B cell (primary cell): ENCODE measurements at regions not wholly inside any gene's neighbourhood (a gene's known extent, or its start where the extent isn't known, plus 50 kb on each side); places are given as distances from the start of the nearest gene placed in this dataset.

Source experiments
- ATAC-seq: fragments of 200-7000 bp; cut with Tn5 transposase; one replicate; pipeline ENCODE4 v1.10.0; 2021; ENCODE audit warnings: low read depth, mild to moderate bottlenecking, moderate number of reproducible peaks, moderate library complexity
- CTCF ChIA-PET: fragments of 350-600 bp; sonication (Branson Sonifier 250); formaldehyde crosslinking; loops from one replicate; lab custom pipeline; 2021; ENCODE audit warnings: antibody characterized with exemption, inconsistent platforms; lab: Charles Lee
- POLR2A ChIA-PET: fragments of 350-600 bp; sonication (Branson Sonifier 250); formaldehyde crosslinking; loops from one replicate; lab custom pipeline; 2021; ENCODE audit warnings: antibody characterized with exemption; lab: Charles Lee
- DNase-seq: peaks from one replicate; pipeline ENCODE4 v3.0.0; 2013
- H2AFZ ChIP-seq: 2 replicates; pipeline ENCODE4 v1.6.1; 2012; ENCODE audit warnings: mild to moderate bottlenecking, low read depth, low read length; ENCODE audit not compliant: insufficient read depth, poor library complexity, severe bottlenecking
- H3K27ac ChIP-seq, 2 donors: 1 replicate in 1 of 2; 2 replicates in 1 of 2; pipeline ENCODE4 v1.5.1; 2012 to 2013; ENCODE audit warnings: low read length in 2 of 2, mild to moderate bottlenecking in 2 of 2, moderate library complexity in 1 of 2
- H3K27me3 ChIP-seq, 4 experiments: fragments of 200-600 bp in 1 of 4; sonication (generic) in 1 of 4; replicated peaks in 1 of 4; 1 replicate in 2 of 4; 2 replicates in 2 of 4; pipeline versions ENCODE4 v1.6.1 to v1.7.0; 2013 to 2016; ENCODE audit warnings: low read length in 3 of 4, mild to moderate bottlenecking in 2 of 4, mixed read lengths in 1 of 4, moderate library complexity in 1 of 4; ENCODE audit not compliant: insufficient read depth in 4 of 4, control insufficient read depth in 3 of 4; ENCODE audit errors: control extremely low read depth in 1 of 4
- H3K36me3 ChIP-seq, 2 experiments: replicated peaks in 1 of 2; 1 replicate in 1 of 2; 2 replicates in 1 of 2; pipeline versions ENCODE4 v1.6.1 to v1.7.1; 2013; ENCODE audit warnings: low read length in 1 of 2; ENCODE audit not compliant: insufficient read depth in 2 of 2, control insufficient read depth in 1 of 2; ENCODE audit errors: control extremely low read depth in 1 of 2, extremely low read depth in 1 of 2
- H3K4me1 ChIP-seq, 2 donors: fragments of 200-600 bp in 1 of 2; sonication (generic) in 1 of 2; 1 replicate in 1 of 2; 2 replicates in 1 of 2; pipeline versions ENCODE4 v1.5.1 to v1.6.1; 2013 to 2017; ENCODE audit warnings: low read length in 2 of 2; ENCODE audit not compliant: control insufficient read depth in 2 of 2, insufficient read depth in 2 of 2
- H3K4me2 ChIP-seq: replicated peaks from 2 replicates; pipeline ENCODE3; 2012; ENCODE audit warnings: mild to moderate bottlenecking, low read depth, low read length; ENCODE audit not compliant: poor library complexity, severe bottlenecking
- H3K4me3 ChIP-seq, 5 experiments: fragments of 200-600 bp in 1 of 5; sonication (generic) in 1 of 5; 1 replicate in 3 of 5; 2 replicates in 2 of 5; pipeline versions ENCODE4 v1.5.1 to v1.7.0; 2011 to 2016; ENCODE audit warnings: low read length in 4 of 5, mild to moderate bottlenecking in 4 of 5, low read depth in 2 of 5, control low read depth in 1 of 5, moderate library complexity in 1 of 5; ENCODE audit not compliant: insufficient read depth in 1 of 5; ENCODE audit errors: control extremely low read depth in 1 of 5, extremely low read depth in 1 of 5
- H3K79me2 ChIP-seq: fragments of 200-600 bp; sonication (generic); one replicate; pipeline ENCODE4 v1.6.0; 2016; ENCODE audit warnings: low read length; ENCODE audit not compliant: control insufficient read depth, insufficient read depth
- H3K9ac ChIP-seq: fragments of 200-600 bp; sonication (generic); 2 replicates; pipeline ENCODE4 v1.6.1; 2017; ENCODE audit warnings: mild to moderate bottlenecking, low read length, moderate library complexity
- H3K9me3 ChIP-seq, 3 donors: one replicate each; pipeline versions ENCODE4 v1.6.1 to v1.7.1; 2013; ENCODE audit warnings: low read length in 2 of 3; ENCODE audit not compliant: control insufficient read depth in 2 of 3, insufficient read depth in 1 of 3; ENCODE audit errors: control extremely low read depth in 1 of 3
- H4K20me1 ChIP-seq: 2 replicates; pipeline ENCODE4 v1.6.0; 2012; ENCODE audit warnings: mild to moderate bottlenecking, low read length; ENCODE audit not compliant: insufficient read depth, control insufficient read depth, poor library complexity, severe bottlenecking
- H3K27ac Mint-ChIP-seq: one replicate; pipeline ENCODE4 v1.8.0; 2021; ENCODE audit warnings: mixed read lengths
- H3K27me3 Mint-ChIP-seq: one replicate; pipeline ENCODE4 v1.8.0; 2021; ENCODE audit warnings: mixed read lengths
- H3K4me1 Mint-ChIP-seq: one replicate; pipeline ENCODE4 v1.8.0; 2021; ENCODE audit warnings: mixed read lengths
- H3K4me3 Mint-ChIP-seq: one replicate; pipeline ENCODE4 v1.8.0; 2021; ENCODE audit warnings: mixed read lengths
- H3K9me3 Mint-ChIP-seq: one replicate; pipeline ENCODE4 v1.8.0; 2022; ENCODE audit warnings: mixed read lengths; ENCODE audit not compliant: insufficient read depth
- CTCF ChIP-seq: fragments of 200-600 bp; IDR thresholded peaks from one replicate; pipeline ENCODE4 v1.8.0; 2022; ENCODE audit warnings: antibody characterized with exemption, mild to moderate bottlenecking
- EZH2 ChIP-seq: IDR thresholded peaks from 2 replicates; pipeline ENCODE4 v1.6.1; 2012; ENCODE audit warnings: borderline replicate concordance, low read depth, mild to moderate bottlenecking, moderate library complexity, low read length; ENCODE audit not compliant: insufficient read depth, poor library complexity, severe bottlenecking
- intact Hi-C: fragments of 100-400 bp; cut with micrococcal nuclease; formaldehyde crosslinking; loops from one replicate; pipeline ENCODE4 v1.10.0; 2022

DNA sequence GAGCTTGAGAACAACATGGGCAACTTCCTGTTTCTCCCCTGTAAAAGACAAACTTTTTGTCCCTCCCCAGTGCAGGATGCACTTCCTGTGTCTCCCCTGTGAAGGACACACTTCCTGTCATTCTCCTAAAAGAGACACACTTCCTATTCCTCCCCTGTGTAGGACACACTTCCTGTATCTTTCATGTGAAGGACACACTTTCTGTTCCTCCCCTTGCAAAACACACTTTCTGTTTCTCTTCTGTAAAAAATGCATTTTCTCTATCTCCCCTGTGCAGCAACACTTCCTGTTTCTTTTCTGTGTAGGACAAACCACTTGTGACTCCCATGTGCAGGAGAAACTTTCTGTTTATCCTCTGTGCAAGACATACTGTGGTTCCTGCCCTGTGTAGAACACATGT, 488.6 kb upstream of the USP9Y start:
- Mint-ChIP-seq H3K4me3 (no peak overlapping the region), H3K4me1 (peaks cover 44% of the 10 kb centered on the region)
- CTCF ChIA-PET, result no interaction called here

GRCh38 chrY:12215564-12216022, 485.4 kb upstream of the USP9Y start:
- DNase-seq (no peak), ATAC-seq (no peak)
- no peak overlapping the region for H3K4me3 ChIP-seq
- no peaks in the 10 kb centered on the region for H3K79me2 ChIP-seq
- no peaks in the 10 kb centered on the region for H3K36me3 ChIP-seq
- POLR2A ChIA-PET, result no interaction called here
- peak overlapping the region; percentile 3 for H3K4me3 Mint-ChIP-seq
- no peak overlapping the region for H3K27ac Mint-ChIP-seq
- no peak overlapping the region for H3K4me2 ChIP-seq
- no peaks in the 10 kb centered on the region for H3K27me3 Mint-ChIP-seq
- no peak overlapping the region for H3K27ac ChIP-seq
- H4K20me1 ChIP-seq, result no peaks in the 10 kb centered on the region
- peaks cover 26% of the 10 kb centered on the region for H3K9me3 Mint-ChIP-seq
- CTCF ChIA-PET, result no interaction called here
- no peak overlapping the region for H2AFZ ChIP-seq
- no peaks in the 10 kb centered on the region for H3K4me1 ChIP-seq
- H3K27me3 ChIP-seq, result no peaks in the 10 kb centered on the region
- TF ChIP-seq EZH2, result no peak
- TF ChIP-seq CTCF, result no peak
- no peak overlapping the region for H3K9ac ChIP-seq
- H3K4me1 Mint-ChIP-seq, result peaks cover 49% of the 10 kb centered on the region
- H3K9me3 ChIP-seq, result peaks cover 4 to 35% (median 7%) of the 10 kb centered on the region in 3 donors
- intact Hi-C loops, result no loop called here

More for the DNA sequence above, 488.6 kb upstream of the USP9Y start:
- TF ChIP-seq CTCF (no peak), EZH2 (no peak)
- no peak overlapping the region for H3K4me2 ChIP-seq
- no peaks in the 10 kb centered on the region for H4K20me1 ChIP-seq
- H3K9ac ChIP-seq, result no peak overlapping the region
- ATAC-seq (no peak), DNase-seq (no peak)
- intact Hi-C loops, result no loop called here
- no peak overlapping the region for H2AFZ ChIP-seq
- H3K9me3 ChIP-seq, result peaks cover 4 to 35% (median 7%) of the 10 kb centered on the region in 3 donors
- no peaks in the 10 kb centered on the region for H3K79me2 ChIP-seq
- H3K27ac Mint-ChIP-seq, result no peak overlapping the region
- no peaks in the 10 kb centered on the region for H3K27me3 Mint-ChIP-seq
- no peak overlapping the region for H3K4me3 ChIP-seq
- no peaks in the 10 kb centered on the region for H3K4me1 ChIP-seq
- H3K36me3 ChIP-seq, result no peaks in the 10 kb centered on the region
- H3K27me3 ChIP-seq, result no peaks in the 10 kb centered on the region
- H3K9me3 Mint-ChIP-seq, result peaks cover 26% of the 10 kb centered on the region
- no peak overlapping the region for H3K27ac ChIP-seq
- POLR2A ChIA-PET, result no interaction called here
